Activated CD4-positive, alpha-beta memory T cell treated with anti-CD3 and anti-CD28 coated beads for 36 hours (primary cell): ENCODE measurements at regions not wholly inside any gene's neighbourhood (a gene's known extent, or its start where the extent isn't known, plus 50 kb on each side); places are given as distances from the start of the nearest gene placed in this dataset.
A peak's percentile ranks its signal among the peaks of the same experiment; 100 is the strongest.

Source experiments
- CTCF ChIA-PET: fragments of 350-600 bp; sonication (Branson Sonifier 250); formaldehyde crosslinking; loops from one replicate; lab custom pipeline; 2021; ENCODE audit warnings: antibody characterized with exemption, inconsistent platforms; lab: Charles Lee
- POLR2A ChIA-PET: fragments of 350-600 bp; sonication (Branson Sonifier 250); formaldehyde crosslinking; loops from one replicate; lab custom pipeline; 2021; ENCODE audit warnings: antibody characterized with exemption; lab: Charles Lee
- DNase-seq: peaks from one replicate; pipeline ENCODE4 v3.0.0-alpha.2; 2020
- H3K27ac Mint-ChIP-seq: one replicate; pipeline ENCODE4 v1.8.0; 2021; ENCODE audit warnings: mixed read lengths
- H3K27me3 Mint-ChIP-seq: one replicate; pipeline ENCODE4 v1.8.0; 2021; ENCODE audit warnings: mixed read lengths
- H3K36me3 Mint-ChIP-seq: one replicate; pipeline ENCODE4 v1.8.0; 2021; ENCODE audit warnings: mixed read lengths
- H3K4me1 Mint-ChIP-seq: one replicate; pipeline ENCODE4 v1.8.0; 2021; ENCODE audit warnings: low read depth, mixed read lengths
- H3K4me3 Mint-ChIP-seq: one replicate; pipeline ENCODE4 v1.8.0; 2021; ENCODE audit warnings: mild to moderate bottlenecking, mixed read lengths
- H3K9me3 Mint-ChIP-seq: one replicate; pipeline ENCODE4 v1.8.0; 2021; ENCODE audit warnings: mixed read lengths
- intact Hi-C: fragments of 100-400 bp; cut with micrococcal nuclease; formaldehyde crosslinking; loops from one replicate; pipeline ENCODE4 v1.15.1; 2023

DNA sequence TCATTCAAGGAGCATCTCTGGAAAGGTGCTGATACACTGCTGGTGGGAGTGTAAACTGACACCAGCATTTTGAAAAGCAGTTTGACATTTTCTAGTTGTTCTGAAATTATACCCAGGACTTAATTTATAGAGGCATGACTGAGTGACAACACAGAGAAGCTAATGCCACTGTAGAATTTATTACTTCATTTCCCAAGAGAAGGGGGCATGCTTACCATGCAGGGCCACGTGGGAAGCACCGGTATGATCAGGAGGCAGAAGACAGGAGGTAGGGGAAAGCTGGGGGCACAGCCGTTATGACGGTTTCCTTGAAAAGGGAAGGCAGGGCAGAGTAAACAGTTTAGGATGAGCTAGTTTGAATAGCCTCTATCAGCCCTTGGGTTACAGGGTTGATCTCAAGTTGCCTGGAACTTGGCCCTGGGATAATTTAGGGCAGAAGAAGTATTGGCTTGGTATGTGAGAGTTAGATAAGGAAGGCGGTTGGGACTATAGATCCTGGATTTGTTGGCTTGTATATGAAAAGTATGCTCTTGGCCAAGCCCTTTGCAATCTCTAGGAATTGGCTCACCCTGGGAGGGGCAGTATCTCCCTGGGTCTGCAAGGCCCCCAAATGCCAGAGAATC lies 305.7 kb downstream of the ENC1 start:
- no peak for DNase-seq
- no peak overlapping the region for H3K4me3 Mint-ChIP-seq
- ChIA-PET POLR2A (no interaction called here), CTCF (interaction anchor here (0.6 kb wide), 1 partner anchor 436 kb away, joined by 3 read pairs; no protein-coding TSS in a partner anchor)
- H3K9me3 Mint-ChIP-seq = no peaks in the 10 kb centered on the region
- intact Hi-C loops = no loop called here
- peaks cover 25% of the 10 kb centered on the region for H3K27me3 Mint-ChIP-seq
- H3K4me1 Mint-ChIP-seq = no peaks in the 10 kb centered on the region
- no peaks in the 10 kb centered on the region for H3K36me3 Mint-ChIP-seq
- H3K27ac Mint-ChIP-seq = no peak overlapping the region

DNA sequence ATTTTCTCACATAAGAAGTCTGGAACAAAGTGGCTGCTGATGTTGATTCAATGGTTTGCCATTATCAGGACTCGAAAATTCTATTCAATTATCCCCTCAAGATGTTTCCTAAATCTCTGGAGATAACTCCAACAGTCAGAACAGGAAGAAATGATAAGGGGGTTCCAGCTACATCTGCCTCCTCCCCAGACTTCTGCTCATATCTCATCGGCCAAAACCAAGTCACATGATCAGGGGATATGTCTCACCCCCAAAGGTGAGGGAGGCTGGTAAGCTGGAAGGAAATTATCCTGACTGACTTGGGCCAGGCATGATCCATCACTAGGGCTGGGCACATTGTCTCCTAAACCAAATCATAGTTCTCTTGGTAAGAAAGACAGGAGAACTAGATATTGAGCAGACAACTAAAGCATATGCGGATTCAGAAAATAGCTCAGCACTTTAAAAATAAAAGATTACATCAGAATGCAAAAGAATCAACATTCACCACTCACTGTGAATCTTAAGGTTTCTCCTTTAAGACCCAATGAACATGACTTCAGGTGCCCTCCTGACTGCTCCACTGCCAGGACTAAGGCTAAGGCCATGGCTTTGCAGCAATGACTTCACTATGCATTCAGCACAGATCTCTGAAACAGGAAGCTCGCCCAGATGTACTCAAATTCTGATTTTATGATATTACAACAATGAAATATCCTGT lies 306.3 kb downstream of the ENC1 start:
- DNase-seq = no peak
- Mint-ChIP-seq H3K4me1 (no peaks in the 10 kb centered on the region), H3K27me3 (peaks cover 25% of the 10 kb centered on the region), H3K27ac (no peak overlapping the region), H3K9me3 (no peaks in the 10 kb centered on the region), H3K4me3 (no peak overlapping the region), H3K36me3 (no peaks in the 10 kb centered on the region)
- intact Hi-C loops = no loop called here
- ChIA-PET POLR2A (no interaction called here), CTCF (interaction anchor here (0.6 kb wide), 1 partner anchor 436 kb away, joined by 3 read pairs; no protein-coding TSS in a partner anchor)

GRCh38 chr5:74333430-74333829 lies 307.1 kb downstream of the ENC1 start:
- H3K27ac Mint-ChIP-seq = no peak overlapping the region
- no peaks in the 10 kb centered on the region for H3K36me3 Mint-ChIP-seq
- H3K4me1 Mint-ChIP-seq = no peaks in the 10 kb centered on the region
- no peak for DNase-seq
- H3K27me3 Mint-ChIP-seq = peaks cover 27% of the 10 kb centered on the region
- H3K4me3 Mint-ChIP-seq = no peak overlapping the region
- ChIA-PET CTCF (no interaction called here), POLR2A (no interaction called here)
- intact Hi-C loops = no loop called here
- no peaks in the 10 kb centered on the region for H3K9me3 Mint-ChIP-seq

- H3K36me3 Mint-ChIP-seq = no peaks in the 10 kb centered on the region
- peaks cover 26% of the 10 kb centered on the region for H3K27me3 Mint-ChIP-seq
- H3K27ac Mint-ChIP-seq = no peak overlapping the region
- H3K4me1 Mint-ChIP-seq = peaks cover 5% of the 10 kb centered on the region
- intact Hi-C loops = no loop called here
- no peaks in the 10 kb centered on the region for H3K9me3 Mint-ChIP-seq
- no peak overlapping the region for H3K4me3 Mint-ChIP-seq
- no peak for DNase-seq
- CTCF ChIA-PET = no interaction called here
- POLR2A ChIA-PET = no interaction called here
Measured at GRCh38 chr5:74332682-74333081, 307.8 kb downstream of the ENC1 start.

DNA sequence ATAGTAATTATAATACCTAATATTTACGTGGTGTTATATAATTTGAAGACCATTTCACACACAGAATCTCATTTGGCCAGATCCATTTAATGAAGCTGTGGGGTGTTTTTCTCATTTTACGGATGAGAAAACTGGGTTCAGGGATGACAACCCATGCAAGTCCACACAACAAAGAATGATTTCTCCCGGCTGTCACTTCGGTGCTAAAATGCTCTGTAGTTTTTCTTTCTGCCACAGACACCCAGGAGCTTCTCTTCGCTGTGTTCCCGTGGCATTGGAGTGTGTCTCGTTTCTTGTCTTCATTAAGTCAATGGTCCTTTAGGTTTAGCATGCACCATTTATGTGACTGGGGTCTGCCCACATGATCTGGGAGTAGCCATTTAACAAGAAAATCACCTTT lies 308.5 kb downstream of the ENC1 start:
- intact Hi-C loops = no loop called here
- DNase-seq = no peak
- H3K4me3 Mint-ChIP-seq = no peak overlapping the region
- peaks cover 25% of the 10 kb centered on the region for H3K27me3 Mint-ChIP-seq
- POLR2A ChIA-PET = no interaction called here
- CTCF ChIA-PET = no interaction called here
- H3K9me3 Mint-ChIP-seq = no peaks in the 10 kb centered on the region
- peaks cover 11% of the 10 kb centered on the region for H3K4me1 Mint-ChIP-seq
- no peaks in the 10 kb centered on the region for H3K36me3 Mint-ChIP-seq
- H3K27ac Mint-ChIP-seq = no peak overlapping the region

GRCh38 chr5:74328221-74328630 lies 312.3 kb downstream of the ENC1 start:
- CTCF ChIA-PET = no interaction called here
- Mint-ChIP-seq H3K9me3 (no peaks in the 10 kb centered on the region), H3K27ac (no peak overlapping the region), H3K4me3 (no peak overlapping the region), H3K27me3 (peaks cover 16% of the 10 kb centered on the region), H3K4me1 (peaks cover 17% of the 10 kb centered on the region), H3K36me3 (no peaks in the 10 kb centered on the region)
- DNase-seq = no peak
- intact Hi-C loops = no loop called here
- POLR2A ChIA-PET = no interaction called here

DNA sequence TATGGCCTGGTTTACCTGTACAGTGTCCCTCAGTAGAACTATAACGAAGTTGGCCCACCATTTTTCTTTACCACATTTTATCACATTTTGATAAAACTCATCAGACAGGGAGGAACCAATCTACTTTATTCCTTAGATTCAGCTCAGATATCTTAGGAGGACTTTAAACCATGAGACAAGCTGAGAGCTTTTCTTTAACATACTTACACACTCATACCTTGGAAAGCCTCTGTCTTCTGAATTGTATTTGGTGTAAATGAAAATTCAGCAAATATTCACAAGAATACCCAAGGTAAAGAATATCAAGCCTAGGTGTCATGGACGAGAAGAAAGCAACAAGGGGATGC lies 313.2 kb downstream of the ENC1 start:
- no peak overlapping the region for H3K27ac Mint-ChIP-seq
- H3K4me1 Mint-ChIP-seq = peaks cover 17% of the 10 kb centered on the region
- H3K9me3 Mint-ChIP-seq = no peaks in the 10 kb centered on the region
- intact Hi-C loops = loop anchor here (1.0 kb wide), 1 partner anchor 252 kb away; no protein-coding TSS in a partner anchor
- no peak overlapping the region for H3K4me3 Mint-ChIP-seq
- no peaks in the 10 kb centered on the region for H3K36me3 Mint-ChIP-seq
- ChIA-PET POLR2A (no interaction called here), CTCF (no interaction called here)
- peaks cover 14% of the 10 kb centered on the region for H3K27me3 Mint-ChIP-seq
- DNase-seq = no peak

- Mint-ChIP-seq H3K4me1 (peaks cover 17% of the 10 kb centered on the region), H3K27me3 (peaks cover 18% of the 10 kb centered on the region), H3K9me3 (no peaks in the 10 kb centered on the region), H3K36me3 (no peaks in the 10 kb centered on the region), H3K4me3 (no peak overlapping the region), H3K27ac (no peak overlapping the region)
- peak; percentile 81 for DNase-seq
- intact Hi-C loops = loop anchor here (1.0 kb wide), 1 partner anchor 253 kb away; no protein-coding TSS in a partner anchor
- POLR2A ChIA-PET = no interaction called here
- CTCF ChIA-PET = no interaction called here
Measured at GRCh38 chr5:74326571-74327338, 313.8 kb downstream of the ENC1 start.

GRCh38 chr5:74325866-74326265 lies 314.7 kb downstream of the ENC1 start:
- Mint-ChIP-seq H3K36me3 (no peaks in the 10 kb centered on the region), H3K27ac (no peak overlapping the region), H3K9me3 (no peaks in the 10 kb centered on the region), H3K27me3 (peaks cover 22% of the 10 kb centered on the region), H3K4me3 (no peak overlapping the region), H3K4me1 (peaks cover 17% of the 10 kb centered on the region)
- intact Hi-C loops = no loop called here
- POLR2A ChIA-PET = no interaction called here
- CTCF ChIA-PET = no interaction called here
- no peak for DNase-seq

- ChIA-PET POLR2A (interaction anchor here (0.6 kb wide), 2 partner anchors 208 to 1215 kb away, joined by 3 to 6 read pairs; no protein-coding TSS in a partner anchor), CTCF (no interaction called here)
- H3K4me1 Mint-ChIP-seq = peaks cover 23% of the 10 kb centered on the region
- intact Hi-C loops = no loop called here
- no peaks in the 10 kb centered on the region for H3K36me3 Mint-ChIP-seq
- H3K27ac Mint-ChIP-seq = no peak overlapping the region
- no peaks in the 10 kb centered on the region for H3K9me3 Mint-ChIP-seq
- H3K4me3 Mint-ChIP-seq = no peak overlapping the region
- DNase-seq = no peak
- peaks cover 25% of the 10 kb centered on the region for H3K27me3 Mint-ChIP-seq
Measured at GRCh38 chr5:74324556-74324955, 316.0 kb downstream of the ENC1 start.

- Mint-ChIP-seq H3K4me1 (peaks cover 29% of the 10 kb centered on the region), H3K27me3 (peaks cover 23% of the 10 kb centered on the region), H3K27ac (no peak overlapping the region), H3K9me3 (no peaks in the 10 kb centered on the region), H3K36me3 (no peaks in the 10 kb centered on the region), H3K4me3 (no peak overlapping the region)
- POLR2A ChIA-PET = no interaction called here
- CTCF ChIA-PET = interaction anchor here (0.6 to 1.8 kb wide), 2 partner anchors 317 to 786 kb away, joined by 3 to 4 read pairs; partner anchors contain the start of gene ENC1
- intact Hi-C loops = no loop called here
- DNase-seq = no peak
Measured at GRCh38 chr5:74322944-74323343, 317.6 kb downstream of the ENC1 start.

DNA sequence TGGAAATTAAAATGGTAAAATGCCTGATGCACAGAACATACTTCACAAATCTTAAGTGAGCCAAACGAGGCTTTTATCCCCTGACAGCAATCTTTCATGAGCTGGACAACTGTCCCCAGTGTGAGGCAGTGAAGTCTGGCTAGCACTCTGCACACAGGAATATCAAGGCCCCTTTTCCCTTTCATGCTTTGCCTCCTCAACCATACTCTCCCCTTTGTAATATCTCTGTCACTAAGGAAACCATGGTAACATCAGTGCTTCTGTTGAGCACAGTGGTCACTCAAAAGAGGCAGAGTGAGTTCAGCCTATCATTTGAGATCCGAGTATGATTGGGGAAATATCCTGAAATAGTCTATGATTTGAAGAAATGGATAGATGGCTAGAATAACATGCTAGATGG lies 318.3 kb downstream of the ENC1 start:
- ChIA-PET CTCF (interaction anchor here (1.8 kb wide), 1 partner anchor 318 kb away, joined by 4 read pairs; the partner anchor contains the start of gene ENC1), POLR2A (no interaction called here)
- no peaks in the 10 kb centered on the region for H3K36me3 Mint-ChIP-seq
- DNase-seq = no peak
- H3K9me3 Mint-ChIP-seq = no peaks in the 10 kb centered on the region
- H3K4me1 Mint-ChIP-seq = peaks cover 22% of the 10 kb centered on the region
- no peak overlapping the region for H3K27ac Mint-ChIP-seq
- intact Hi-C loops = no loop called here
- H3K27me3 Mint-ChIP-seq = peaks cover 23% of the 10 kb centered on the region
- H3K4me3 Mint-ChIP-seq = no peak overlapping the region
